ENCODE measurements at regions not wholly inside any gene's neighbourhood (a gene's known extent, or its start where the extent isn't known, plus 50 kb on each side); places are given as distances from the start of the nearest gene placed in this dataset.

DNA sequence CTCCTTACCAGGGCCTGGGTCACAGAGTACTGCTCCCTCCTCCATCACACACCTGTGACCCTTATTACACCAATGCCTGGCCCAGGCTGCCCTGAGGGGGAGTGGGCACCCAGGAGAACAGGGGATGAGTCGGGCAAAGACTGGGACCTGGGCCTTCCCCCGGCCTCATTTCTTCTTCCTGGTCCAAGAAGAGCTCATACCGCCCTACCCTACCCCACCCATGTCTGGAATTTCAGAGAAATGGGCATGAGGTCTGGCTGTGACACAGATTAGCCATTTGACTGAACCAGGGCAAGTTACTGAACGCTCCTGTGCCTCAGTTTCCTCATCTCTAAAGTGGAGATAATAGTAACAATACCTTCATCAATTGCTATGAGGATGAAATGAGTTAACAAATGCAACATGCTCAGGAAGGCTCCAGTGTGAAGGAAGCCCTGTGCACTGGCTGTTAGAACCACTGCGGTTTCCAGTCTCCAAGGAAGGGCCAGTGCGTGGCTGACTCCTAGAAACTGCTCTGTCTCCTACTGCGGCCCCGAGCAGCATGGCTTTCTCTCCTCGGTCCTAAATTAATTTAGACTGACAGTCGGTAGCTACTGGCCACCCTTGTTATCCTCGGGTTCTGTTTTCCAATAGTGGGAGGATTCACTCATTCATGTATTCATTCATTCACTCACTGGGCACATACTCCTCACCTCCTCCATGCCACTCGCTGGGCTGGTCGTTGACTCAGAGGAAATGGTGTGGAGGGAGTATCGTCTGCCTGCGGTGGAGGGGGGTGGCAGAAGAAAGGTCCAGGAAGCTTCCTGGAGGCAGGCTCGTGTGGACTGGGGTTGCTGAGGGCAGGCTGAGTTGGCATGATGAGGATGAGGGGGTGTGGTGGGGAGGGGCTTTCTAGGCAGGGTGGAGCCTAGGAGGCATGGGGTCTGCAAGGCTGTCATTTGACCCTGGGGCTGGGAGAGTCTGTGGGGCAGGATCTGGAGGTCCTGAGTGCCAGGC, 175.6 kb downstream of the GLI2 start:
- H3K4me3 ChIP-seq (ENCODE audit: low read depth in 1 of 2, low read length in 1 of 2) = no peak overlapping the region
- H3K27ac ChIP-seq = no peak overlapping the region
- no peaks in the 10 kb centered on the region for H3K27me3 ChIP-seq
- TF ChIP-seq, protein P1, sequence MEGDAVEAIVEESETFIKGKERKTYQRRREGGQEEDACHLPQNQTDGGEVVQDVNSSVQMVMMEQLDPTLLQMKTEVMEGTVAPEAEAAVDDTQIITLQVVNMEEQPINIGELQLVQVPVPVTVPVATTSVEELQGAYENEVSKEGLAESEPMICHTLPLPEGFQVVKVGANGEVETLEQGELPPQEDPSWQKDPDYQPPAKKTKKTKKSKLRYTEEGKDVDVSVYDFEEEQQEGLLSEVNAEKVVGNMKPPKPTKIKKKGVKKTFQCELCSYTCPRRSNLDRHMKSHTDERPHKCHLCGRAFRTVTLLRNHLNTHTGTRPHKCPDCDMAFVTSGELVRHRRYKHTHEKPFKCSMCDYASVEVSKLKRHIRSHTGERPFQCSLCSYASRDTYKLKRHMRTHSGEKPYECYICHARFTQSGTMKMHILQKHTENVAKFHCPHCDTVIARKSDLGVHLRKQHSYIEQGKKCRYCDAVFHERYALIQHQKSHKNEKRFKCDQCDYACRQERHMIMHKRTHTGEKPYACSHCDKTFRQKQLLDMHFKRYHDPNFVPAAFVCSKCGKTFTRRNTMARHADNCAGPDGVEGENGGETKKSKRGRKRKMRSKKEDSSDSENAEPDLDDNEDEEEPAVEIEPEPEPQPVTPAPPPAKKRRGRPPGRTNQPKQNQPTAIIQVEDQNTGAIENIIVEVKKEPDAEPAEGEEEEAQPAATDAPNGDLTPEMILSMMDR (IDR thresholded peaks at IDR 0.05) = no peak
- H3K9me3 ChIP-seq = no peaks in the 10 kb centered on the region
- no peaks in the 10 kb centered on the region for H3K4me1 ChIP-seq (ENCODE audit: control insufficient read depth in 1 of 2, insufficient read depth in 1 of 2, low read depth in 1 of 2, low read length in 1 of 2)
- H3K36me3 ChIP-seq = no peaks in the 10 kb centered on the region

DNA sequence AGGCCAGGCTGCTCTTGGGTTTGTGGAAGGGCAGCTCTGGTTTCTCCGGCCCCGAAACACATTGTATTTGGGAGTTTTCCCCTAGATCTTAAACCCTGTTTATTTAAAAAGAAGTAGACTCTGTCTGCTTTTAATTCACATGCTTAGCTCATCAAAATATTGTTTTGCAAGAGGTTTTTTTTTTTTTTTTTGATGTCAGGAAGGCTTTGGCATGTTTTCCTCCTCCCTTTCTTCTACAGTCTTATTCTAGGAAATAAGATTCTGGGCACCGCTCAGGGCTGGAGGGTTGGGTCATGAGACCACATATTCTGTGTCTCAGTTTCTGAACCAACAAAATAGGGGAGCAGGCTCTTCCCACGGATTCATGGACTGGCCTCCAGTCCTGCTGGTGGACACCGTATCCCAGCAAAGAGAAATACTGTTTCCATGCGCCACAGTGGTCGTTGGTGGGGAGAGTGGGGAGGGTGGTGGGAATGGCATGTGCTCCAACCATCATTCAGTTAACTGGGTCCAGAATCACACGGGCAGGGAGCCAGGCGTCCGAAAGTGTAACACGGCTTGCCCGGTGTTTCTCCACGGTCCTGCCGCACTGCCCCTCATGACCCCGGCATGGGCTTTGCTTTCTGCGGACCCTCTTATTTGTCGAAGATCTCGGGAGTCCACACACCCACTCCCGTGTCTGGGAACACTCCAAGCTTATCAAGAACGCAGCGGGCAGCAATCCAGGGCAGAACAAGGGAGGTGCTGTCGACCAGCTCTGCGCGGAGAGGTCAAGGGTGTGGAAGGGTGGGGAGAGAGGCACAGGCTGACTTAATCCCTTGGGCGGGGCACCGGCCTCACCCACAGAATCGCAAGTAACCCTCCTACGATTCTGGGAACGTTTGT, 176.7 kb downstream of the GLI2 start:
- TF ChIP-seq, protein P1 (IDR thresholded peaks at IDR 0.05) = no peak
- H3K9me3 ChIP-seq = no peaks in the 10 kb centered on the region
- no peaks in the 10 kb centered on the region for H3K27me3 ChIP-seq
- H3K27ac ChIP-seq = no peak overlapping the region
- no peak overlapping the region for H3K4me3 ChIP-seq (ENCODE audit: low read depth in 1 of 2, low read length in 1 of 2)
- no peaks in the 10 kb centered on the region for H3K36me3 ChIP-seq
- H3K4me1 ChIP-seq (ENCODE audit: control insufficient read depth in 1 of 2, insufficient read depth in 1 of 2, low read depth in 1 of 2, low read length in 1 of 2) = no peaks in the 10 kb centered on the region

DNA sequence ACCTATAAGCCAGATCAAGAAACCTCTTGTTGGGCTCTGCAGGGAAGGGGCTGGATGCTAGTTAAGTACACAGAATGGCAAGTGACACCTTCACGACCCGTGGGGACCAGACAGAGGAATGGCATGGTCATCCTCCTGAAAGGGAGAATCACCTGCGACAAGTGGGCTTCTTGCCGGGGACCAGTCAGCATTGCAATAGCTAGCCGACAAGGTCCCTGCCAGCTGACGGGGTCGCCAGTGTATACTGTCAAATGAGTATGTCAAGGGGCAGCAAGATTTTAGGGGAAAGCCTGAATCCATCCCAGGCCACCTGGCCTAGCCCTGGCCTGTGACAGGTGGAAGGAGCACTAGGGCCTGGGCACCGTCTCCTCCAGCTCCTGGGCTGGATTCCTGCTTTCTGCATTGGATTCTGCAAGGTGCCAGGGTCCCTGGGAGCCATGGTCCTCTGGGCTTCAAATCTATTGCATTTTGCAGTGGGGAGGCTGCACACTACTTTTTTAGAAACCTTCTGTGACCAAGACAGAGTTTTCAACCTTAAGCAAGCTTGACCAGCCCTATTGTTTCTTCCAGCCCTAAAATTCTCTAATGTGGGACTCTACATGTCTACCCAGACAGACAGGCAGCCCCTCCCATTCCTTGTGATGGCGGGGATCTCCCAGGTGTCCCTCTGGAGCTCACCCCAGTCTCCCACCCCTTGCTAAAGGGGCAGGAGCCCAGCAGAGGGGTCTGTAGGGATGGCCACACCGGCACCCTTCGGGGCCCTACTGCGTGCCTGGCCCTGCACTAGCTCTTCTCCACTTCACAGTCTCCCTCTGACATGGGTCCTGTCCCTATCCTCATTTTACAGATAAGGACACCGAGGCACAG, 178.5 kb downstream of the GLI2 start:
- Histone ChIP-seq H3K9me3 (no peaks in the 10 kb centered on the region), H3K4me1 (ENCODE audit: control insufficient read depth in 1 of 2, insufficient read depth in 1 of 2, low read depth in 1 of 2, low read length in 1 of 2) (no peaks in the 10 kb centered on the region), H3K4me3 (ENCODE audit: low read depth in 1 of 2, low read length in 1 of 2) (no peak overlapping the region), H3K27ac (no peak overlapping the region), H3K36me3 (no peaks in the 10 kb centered on the region), H3K27me3 (no peaks in the 10 kb centered on the region)
- TF ChIP-seq, protein P1 (IDR thresholded peaks at IDR 0.05) = no peak

DNA sequence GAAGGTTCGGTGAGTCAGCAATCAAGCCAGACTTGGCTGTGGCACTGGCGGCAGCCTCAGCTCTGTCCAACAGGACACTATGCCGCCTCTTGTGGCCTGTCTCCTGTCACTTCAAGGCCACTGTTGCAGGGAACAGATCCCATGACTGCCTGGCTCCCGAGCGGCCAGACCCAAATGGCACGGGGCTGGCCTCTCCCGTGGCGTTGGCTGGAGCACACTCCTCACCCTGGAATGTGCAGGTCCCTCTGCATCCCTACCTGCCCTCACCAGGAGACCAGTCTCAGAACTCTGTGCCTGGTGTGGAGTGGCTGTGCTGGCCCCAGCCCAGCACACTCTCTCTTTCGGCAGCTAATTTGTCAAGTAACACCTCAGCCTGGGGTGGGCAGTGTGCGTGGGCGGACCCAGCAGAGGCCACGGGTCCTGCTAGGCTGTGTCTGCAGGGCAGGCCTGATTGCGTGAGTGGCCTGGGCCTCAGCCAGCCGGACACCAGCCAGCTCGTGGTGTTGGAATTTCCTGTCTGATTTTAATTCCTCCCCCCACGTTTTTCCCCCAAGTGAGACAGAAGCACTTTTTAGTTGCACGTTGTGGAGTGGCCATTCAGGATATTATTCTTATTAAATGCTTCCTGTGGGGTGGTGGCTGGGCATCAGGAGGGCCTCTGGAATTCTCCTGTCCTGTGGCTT, 179.3 kb downstream of the GLI2 start:
- no peak overlapping the region for H3K4me3 ChIP-seq (ENCODE audit: low read depth in 1 of 2, low read length in 1 of 2)
- H3K4me1 ChIP-seq (ENCODE audit: control insufficient read depth in 1 of 2, insufficient read depth in 1 of 2, low read depth in 1 of 2, low read length in 1 of 2) = no peaks in the 10 kb centered on the region
- H3K27me3 ChIP-seq = no peaks in the 10 kb centered on the region
- H3K36me3 ChIP-seq = no peaks in the 10 kb centered on the region
- H3K27ac ChIP-seq = no peak overlapping the region
- H3K9me3 ChIP-seq = no peaks in the 10 kb centered on the region
- TF ChIP-seq, protein P1 (IDR thresholded peaks at IDR 0.05) = no peak
